Limb (tissue), 2 donors: ENCODE measurements at regions not wholly inside any gene's neighbourhood (a gene's known extent, or its start where the extent isn't known, plus 50 kb on each side); places are given as distances from the start of the nearest gene placed in this dataset.

Experiments
- DNase-seq, 2 donors: peaks; one replicate each; pipeline ENCODE4 v3.0.0-alpha.2; 2016; ENCODE audit errors: extremely low spot score in 2 of 2

DNA sequence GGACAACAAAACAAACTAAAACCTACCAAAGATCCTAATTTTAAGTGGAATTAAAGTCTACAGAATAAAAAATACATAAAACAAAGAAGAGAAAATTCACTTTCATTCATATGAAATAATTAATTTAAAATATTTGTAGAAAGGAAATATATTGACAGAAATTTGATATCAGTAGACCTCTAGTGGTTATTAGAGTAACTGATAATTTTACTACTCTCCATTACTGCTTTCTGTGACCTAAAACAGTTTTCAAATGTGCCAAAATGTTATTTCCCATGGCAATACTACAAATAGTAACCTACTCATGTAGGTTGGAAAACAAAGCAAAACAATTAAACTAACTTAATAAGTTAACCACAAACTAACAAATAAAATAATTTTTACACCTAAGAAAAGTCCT, 147.1 kb downstream of the NOL4 start:
- DNase-seq = no peak

DNA sequence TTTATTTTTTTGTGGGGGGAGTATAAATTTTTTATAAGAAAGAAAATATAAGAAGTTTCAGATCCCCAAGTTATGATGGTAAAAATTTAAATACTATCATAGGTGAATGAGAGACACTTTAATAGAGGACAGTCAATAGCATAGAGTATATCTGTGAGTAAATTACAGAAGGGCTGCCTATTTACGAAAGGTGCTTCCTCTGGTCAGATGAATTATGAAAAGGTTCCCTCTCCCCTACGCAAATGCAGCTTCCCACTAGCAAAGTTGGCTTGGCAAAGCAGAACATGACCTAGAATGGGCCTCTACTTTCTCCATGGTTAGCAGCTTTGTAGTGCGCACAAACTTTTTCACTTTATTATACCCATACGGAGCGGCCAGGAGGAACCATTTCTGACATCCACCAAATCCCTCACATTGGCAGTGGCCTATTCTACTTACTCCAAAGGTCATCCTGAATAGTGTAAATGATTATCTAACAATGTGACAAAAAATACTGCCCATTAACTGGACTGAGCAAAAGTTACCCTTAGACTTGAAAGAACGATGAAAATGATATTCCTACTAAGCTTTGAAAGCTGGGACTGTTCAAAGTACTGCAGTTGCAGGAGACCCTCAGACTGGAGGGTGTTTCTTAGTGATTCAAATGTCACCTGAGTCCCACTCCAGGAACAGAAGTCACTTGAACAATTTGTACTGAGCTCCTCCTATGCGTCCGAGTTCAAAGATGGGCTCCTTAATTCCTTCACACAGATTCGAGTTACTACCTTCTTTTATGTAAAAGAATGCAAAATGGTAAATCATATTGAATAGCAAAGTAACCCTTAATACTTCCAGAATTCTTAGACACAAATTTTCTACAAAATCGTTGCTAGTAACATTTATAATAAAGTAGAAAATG, 148.5 kb downstream of the NOL4 start:
- no peak for DNase-seq

DNA sequence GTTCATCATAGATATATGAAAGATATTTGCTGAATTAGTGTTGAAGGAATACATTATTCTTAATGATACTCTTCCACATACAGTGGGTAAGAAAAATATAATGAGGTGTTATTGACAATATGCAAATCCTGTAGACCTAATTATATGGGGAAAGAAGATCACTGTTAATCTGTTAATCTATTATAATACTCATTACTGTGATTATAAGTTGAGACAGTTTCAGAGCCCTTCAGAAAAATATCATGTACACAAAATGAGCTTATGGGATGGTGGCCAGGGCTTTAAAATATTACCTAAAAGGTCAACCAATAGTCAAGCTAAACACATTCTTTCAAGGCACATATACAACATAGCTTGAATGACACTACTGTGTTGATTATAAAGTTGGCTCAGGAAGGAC, 163.5 kb downstream of the NOL4 start:
- no peak for DNase-seq

DNA sequence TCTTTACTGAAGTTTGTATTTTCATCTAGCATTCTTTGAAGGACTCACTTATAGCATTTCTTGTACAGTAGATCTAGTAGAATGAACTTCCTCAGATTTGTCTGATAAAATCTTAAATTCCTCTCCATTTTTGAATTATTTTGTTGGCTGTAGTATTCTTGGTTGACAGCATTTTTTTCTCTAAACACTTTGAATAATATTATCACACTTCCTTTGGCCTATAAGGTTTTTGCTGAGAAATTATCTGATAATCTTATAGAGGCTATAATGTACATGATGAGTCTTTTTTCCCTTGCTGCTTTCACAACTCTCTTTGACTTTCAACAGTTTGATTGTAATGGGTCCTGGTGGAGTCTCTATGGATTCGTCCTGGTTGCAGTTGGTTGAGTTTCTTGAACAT, 169.5 kb downstream of the NOL4 start:
- no peak for DNase-seq

DNA sequence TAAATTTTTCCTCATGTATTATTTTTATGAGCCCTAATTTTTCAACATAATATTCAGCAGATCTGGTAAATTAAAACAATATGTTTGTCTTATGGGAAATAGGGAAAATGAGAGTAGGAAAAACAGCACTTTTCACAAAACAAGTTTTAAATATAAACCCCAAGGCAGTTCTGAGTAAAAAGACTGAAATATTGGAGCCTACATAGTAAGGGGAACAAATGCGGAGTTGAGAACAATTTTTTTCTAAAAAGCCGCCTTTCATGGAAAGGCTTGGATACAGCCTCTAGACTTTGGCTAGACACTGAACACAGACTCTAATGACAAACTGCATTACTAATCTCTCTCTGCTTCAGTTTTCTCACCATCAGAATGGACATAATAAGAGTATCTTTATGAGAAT, 174.1 kb downstream of the NOL4 start:
- no peak for DNase-seq

DNA sequence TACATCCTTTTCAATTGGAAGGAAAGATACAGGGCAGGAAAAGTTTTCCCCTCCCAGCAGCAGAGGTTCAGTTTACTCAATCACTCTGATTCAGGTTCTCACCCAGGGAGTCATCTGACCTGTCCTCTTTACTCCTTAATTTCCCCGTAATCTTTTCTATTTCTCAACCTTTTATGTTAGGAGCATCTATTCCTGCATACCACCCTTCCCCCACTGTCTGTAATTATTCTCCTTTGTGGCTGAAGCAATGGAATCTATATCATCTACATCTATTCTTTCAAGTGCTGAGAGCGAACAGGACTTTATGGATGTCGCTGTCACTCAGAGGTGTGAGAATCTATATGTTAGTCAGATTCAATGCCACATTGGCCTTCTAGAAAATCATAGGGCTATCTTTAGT, 175.2 kb downstream of the NOL4 start:
- DNase-seq = no peak

DNA sequence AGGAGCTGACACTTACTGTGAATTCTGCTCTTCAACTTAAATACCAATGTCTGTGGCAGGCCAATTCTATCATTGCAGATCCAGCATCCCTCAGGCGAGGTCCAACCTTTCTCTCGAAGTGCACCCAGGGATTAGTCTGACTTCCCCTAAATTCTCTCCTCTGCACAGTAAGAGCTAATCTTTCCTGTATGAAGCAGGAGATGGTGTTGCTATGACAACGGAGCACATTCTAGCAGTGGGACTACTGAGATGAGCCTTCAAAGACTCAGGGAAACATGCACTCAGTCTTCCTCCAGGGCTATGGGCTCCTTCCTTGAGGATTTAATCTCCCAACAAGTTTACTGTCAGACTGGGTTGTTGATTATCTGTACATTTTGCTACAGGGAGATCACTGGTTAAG, 176.3 kb downstream of the NOL4 start:
- DNase-seq = no peak

DNA sequence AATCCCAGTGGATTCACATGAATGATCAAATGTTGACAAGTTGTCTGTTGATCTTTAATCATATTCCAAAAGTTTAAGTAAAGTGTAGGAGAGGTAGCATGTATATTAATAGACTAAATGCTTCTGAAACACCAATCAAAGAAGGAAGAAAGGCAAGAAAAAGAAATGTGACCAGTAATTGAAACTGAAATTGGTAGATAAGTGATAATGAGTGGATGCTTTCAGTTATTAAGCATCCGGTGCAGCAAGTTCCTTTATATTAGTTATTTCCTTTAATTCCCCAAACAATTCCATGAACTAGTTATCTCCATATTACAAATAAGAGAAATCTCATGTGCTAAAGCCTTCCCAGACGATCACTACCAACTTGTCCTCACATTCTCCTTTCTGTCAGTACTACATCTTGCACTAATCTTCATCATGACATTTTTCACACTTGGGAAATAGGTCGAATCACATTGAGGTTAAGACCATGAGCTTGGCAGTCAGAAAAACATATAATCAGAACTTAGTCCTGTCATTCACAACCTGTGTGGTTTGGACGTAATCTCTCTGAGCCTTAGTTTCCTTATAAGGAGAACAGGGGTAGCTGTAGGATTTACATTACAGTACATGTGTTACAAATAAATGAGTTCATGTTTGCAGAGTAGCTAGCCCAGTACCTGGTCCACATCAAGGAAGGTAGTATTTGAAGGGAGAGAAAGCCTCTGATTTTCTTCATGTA, 182.1 kb downstream of the NOL4 start:
- no peak for DNase-seq

DNA sequence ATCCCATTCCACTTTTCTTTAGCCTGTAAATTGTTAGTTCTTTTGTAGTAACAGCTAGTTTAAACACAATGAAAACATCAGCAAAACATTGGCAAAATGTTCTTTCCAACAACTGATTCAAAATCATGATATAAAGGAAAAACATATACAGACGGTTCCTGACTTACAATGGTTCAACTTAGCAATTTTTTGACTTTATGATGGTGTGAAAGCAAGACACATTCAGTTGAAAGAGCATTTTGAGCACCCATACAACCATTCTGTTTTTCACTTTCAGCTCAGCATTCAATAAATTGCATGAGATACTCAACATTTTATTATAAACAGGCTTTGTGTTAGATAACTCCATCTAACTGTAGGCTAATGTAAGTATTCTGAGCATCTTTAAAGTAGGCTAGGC, 185.1 kb downstream of the NOL4 start:
- DNase-seq = no peak

DNA sequence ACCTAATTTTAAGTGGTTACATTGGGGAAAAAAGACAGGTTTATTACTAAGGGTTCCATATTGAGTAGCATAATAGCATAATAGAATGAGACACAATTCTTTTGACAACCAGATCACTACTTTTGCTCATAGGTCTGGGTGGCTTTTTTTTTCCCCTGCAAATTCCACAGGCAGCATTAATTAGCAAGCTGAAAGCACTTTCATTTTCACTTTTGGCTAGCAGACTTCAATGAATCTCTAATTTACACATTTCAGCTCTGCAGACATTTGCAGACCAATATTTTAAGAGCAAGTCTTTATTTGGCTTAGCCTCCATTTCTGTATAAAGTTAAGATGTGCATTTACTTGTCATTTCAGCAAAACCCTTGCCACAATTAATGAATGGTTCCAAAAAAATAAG, 185.5 kb downstream of the NOL4 start:
- DNase-seq = no peak

DNA sequence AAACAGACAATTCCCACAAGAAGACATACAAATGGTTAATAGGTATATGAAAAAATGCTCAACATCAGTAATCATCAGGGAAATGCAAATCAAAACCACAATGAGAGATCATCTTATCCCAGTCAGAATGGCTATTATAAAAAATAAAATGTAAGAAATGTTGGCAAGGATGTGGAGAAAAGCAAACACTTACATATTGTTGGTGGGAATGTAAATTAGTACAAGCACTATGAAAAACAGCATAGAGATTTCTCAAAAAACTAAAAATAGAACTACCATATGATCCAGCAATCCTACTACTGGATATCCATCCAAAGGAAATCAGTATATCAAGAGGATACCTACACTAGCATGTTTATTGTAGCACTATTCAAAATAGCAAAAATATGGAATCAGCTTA, 186.6 kb downstream of the NOL4 start:
- no peak for DNase-seq

DNA sequence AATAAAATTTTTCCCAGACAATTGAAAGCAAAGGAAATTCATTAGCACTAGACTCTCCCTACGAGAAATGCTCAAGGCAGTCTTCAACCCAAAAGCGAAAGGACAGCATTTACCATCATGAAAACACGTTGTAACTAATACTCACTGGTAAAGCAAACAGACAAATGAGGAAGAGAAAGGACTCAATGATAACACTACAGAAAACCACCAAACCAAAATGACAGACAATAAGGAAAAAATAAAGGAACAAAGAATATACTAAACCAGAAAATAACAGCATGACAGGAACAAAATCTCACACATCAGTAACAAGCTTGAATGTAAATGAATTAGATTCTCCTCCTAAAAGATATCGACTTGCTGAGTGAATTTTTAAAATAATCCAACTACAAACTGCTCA, 190.7 kb downstream of the NOL4 start:
- no peak for DNase-seq

DNA sequence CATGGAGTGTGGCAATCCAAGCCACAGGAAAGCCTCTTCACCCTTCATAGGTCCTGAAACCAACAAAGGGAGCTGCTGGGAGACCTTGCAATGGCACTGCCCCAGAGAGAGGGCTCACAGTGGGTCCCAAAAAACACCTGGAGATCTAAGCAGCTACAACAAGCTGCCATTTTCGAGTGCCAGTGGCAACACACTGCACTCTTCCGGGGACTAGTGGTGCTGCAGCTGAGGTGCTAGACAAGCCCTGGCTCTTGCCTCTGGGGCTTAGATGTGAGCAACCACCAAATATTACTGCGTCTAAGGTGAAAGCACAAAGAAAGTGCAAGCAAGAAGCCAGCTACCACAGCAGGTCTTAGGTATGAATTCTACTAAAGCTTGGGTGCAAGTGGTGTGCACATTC, 192.9 kb downstream of the NOL4 start:
- DNase-seq = no peak

DNA sequence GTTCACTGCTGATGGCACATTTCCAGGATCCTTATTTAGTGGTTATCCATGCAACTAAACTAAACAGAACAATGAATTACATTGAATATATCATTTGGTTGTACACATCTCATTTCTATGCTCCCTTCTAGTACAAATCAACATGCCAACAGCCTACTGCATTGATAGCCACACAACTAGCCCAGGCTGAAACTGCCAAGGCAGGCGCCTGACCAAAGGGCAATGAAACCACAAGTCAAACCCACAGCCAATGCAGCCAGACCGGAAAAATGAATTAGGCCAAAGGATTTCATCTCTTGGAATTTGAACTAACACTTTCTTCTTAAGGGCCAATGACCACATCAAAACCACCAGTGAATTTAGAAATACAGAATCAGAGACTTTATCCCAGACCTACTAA, 196.4 kb downstream of the NOL4 start:
- DNase-seq = no peak

DNA sequence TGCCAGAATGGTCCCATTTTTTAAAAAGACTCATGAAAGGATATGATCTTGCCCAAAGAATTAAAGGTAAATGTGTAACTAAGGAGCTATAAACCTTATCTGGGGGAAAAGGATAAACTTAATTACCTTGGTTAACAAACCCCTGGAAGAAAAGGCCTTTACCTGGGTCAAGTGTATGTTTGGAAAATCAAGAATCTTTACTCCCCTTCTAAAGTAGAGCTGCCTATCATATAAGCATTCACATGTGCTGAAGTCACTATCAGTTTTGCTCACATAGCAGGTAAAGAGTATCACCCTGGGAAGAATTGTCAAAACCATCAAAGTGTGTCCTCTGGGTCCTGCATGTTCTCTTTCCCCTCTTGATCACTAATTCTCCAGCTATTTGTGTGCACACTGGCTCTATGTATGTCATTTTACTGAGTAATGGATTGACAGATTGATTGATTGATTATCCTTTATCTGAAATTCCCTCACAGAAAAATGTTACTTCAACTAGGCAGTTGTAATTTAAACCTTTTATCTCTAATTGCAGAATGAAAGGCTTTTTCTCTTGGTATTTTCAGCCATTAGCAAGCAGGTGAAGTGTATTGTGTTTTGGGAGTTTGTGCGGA, 199.4 kb downstream of the NOL4 start:
- DNase-seq = no peak

DNA sequence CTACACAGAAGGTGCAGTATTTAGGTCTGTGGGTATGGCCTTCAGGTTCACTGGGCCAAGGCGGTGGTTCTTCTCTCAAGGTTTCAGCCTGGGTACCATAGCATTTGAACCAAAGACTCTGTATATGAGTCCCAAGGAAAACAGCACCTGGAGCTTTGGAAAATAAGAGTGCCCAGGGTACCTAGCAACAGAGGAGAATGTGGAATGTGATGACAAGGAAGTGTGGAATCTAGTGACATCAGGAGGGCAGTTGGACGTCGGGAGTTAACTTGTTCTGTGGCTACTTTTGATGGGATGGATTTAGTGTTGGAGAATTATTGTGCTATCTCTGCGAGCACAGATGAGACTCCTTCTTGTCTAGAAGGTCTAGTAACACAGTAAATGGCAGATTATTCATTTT, 201.2 kb downstream of the NOL4 start:
- DNase-seq = no peak

DNA sequence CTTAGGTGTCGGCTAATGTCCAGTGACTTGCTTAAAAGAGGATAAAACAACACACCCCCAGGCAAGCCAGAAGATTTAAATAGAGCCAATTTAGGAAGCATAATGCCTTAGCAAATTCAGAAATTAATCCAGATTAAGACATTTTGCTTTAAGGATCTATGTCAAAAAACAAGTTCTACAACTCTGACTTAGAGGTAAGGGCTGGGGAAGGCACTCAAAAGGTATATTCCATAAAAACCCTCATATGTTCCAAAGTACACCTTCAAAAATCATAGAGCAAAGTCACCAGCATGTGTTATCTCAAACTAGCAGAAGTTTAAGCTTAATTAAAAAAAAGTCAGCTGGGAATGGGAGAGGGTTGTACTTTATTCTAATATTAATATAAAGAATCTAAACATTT, 206.4 kb downstream of the NOL4 start:
- no peak for DNase-seq

DNA sequence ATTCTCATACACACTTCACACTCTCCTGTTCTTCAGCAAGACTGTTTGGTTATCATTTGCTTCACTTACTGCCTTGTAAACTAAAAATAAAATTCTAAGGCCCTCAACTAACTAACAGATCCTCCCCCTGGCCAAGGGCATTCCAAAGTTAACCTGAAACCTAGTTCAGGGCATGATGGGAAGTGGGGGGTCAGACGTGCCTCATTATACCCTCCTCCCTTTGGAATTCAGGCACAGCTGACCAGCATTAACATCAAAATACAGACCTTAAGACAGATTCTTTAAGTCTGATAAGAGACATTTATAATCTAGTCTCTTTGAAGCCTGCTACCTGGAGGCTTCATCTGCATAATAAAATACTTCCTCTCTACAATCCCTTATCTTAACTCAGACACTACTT, 221.0 kb downstream of the NOL4 start:
- no peak for DNase-seq

DNA sequence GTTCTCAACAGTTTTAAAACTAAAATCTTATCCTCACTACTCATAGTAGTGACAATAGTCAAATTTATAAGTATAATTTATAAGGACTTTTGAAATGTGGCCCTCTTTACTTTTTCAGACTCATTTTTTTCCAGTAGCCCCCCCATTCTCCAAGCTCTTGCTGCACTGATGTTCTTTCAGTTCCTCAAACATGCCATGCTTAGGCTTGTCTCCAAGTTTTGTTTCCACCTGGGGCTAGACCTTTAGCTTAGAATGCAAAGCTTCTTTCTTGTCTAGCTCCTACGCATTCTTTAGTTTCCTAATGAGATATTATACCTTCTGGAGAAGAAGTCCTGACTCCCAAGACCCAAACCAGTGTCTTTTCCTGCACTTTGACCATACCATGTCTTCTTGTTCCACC, 222.6 kb downstream of the NOL4 start:
- no peak for DNase-seq

DNA sequence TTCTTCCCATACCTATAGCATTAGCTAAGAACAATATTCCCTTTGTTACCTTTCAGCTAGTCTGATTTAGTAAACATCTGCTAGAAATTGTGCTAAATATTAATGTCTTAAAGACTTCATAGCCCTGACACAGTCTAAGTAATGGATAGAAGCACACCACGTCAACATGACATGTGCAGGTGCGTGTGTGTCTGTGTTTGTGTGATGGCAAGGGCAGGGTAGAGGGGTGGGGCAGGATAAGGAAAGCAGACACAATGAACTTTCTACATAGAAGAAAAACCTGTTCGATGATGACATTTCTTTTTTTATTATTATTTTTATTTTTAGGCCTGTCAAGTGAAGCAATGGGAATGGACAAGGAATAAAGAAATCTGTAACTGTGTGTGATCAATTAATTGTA, 223.3 kb downstream of the NOL4 start:
- no peak for DNase-seq

DNA sequence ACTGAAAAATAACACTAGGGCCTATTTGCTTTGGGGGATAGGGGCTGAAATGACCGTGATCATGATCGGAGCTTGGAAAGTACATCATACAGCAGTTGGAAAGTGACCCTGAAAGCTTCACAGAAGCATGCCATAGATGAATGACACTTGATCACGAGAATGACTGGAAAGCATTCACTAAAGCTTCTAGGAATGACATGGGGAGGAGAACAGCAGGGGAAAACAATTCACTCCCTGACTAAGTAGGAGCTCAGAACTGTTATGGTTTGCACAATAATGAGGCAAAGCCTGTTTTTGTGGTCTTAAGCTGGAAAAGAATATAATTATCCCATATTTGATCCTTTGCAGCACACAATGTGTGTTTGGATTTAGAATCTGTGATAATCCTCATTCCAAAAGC, 237.5 kb downstream of the NOL4 start:
- DNase-seq = no peak

DNA sequence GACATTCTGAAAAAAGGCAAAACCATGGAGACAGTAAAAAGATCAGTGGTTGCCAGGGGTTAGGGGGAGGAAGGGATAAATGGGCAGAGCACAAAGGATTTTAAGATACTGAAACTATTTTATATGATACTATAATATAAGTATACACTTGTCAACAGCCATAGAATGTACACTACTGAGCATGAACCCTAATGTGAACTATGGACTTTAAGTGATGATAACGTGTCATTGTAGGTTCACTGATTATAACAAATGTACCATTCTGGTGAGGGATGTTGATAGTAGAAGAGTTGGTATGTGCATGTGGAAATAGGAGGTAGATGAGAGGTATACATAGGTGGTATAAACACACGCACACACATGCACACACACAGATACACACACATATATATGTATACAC, 241.6 kb downstream of the NOL4 start:
- no peak for DNase-seq

DNA sequence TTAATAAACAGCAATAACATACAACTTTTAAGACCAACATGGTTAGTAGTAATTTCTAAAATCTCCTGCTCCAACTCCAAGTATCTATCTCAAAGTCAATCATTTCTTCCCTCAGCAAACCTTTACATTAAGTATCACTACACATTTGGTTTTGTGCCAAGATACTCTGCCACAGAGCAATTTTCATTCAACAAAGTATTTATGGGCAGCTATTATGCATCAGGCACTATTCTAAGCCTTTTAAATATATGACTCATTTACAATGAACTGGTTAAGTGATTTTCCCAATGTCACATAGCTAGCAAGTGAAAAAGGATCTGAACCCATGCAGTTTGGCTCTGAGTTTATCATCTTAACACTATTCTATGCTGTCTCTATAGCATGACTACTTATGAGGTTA, 264.3 kb downstream of the NOL4 start:
- DNase-seq = no peak
